PC-3 (cell line): ENCODE measurements at regions not wholly inside any gene's neighbourhood (a gene's known extent, or its start where the extent isn't known, plus 50 kb on each side); places are given as distances from the start of the nearest gene placed in this dataset.

Source experiments
- EZH2phosphoT487 ChIP-seq: fragments of 300-600 bp; sonication (generic); IDR thresholded peaks from 2 replicates; pipeline ENCODE4 v1.6.1; 2018; ENCODE audit warnings: mild to moderate bottlenecking, antibody characterized with exemption, low read length, borderline replicate concordance
- TF ChIP-seq, protein P1 (sequence below): fragments of 300-600 bp; sonication (generic); conservative IDR thresholded peaks from 2 replicates; pipeline ENCODE4 v1.5.1; 2017; ENCODE audit warnings: antibody characterized with exemption, low read depth, mild to moderate bottlenecking, low read length

DNA sequence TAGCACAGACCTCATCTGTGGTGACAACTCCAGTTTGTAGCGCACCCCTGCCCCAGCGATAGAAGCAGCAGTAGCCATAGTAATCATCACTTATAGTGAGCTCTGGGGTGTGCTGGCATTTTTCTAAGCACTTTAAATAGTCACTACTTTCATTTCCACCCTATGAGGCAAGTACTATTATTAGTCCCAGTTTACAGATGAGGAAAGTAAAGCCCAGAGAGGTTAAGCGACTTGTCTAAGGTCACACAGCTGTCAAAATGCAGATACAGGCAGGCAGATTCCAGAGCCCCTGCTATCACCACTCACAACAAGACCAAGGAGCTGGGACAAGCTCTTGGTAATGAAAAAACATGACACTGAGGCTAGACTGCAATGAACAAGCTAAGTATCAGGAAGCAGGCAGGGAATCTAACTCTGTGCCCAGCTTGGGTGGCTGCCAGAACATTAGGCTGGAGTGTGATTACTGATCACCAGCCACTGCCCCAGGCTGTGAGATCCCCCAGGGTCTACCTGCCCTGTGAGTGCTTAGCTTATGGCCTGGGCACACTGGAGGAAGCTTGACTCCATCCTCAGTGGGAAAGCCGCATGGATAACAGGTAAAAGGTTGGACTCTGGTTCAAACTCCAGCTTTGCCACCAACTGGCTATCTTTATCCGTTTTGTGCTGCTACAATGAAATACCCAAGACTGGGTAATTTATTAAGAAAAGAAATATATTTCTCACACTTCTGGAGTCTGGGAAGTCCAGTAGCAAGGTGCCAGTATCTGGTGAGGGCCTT lies 561.1 kb downstream of the MN1 start:
- TF ChIP-seq, protein P1, sequence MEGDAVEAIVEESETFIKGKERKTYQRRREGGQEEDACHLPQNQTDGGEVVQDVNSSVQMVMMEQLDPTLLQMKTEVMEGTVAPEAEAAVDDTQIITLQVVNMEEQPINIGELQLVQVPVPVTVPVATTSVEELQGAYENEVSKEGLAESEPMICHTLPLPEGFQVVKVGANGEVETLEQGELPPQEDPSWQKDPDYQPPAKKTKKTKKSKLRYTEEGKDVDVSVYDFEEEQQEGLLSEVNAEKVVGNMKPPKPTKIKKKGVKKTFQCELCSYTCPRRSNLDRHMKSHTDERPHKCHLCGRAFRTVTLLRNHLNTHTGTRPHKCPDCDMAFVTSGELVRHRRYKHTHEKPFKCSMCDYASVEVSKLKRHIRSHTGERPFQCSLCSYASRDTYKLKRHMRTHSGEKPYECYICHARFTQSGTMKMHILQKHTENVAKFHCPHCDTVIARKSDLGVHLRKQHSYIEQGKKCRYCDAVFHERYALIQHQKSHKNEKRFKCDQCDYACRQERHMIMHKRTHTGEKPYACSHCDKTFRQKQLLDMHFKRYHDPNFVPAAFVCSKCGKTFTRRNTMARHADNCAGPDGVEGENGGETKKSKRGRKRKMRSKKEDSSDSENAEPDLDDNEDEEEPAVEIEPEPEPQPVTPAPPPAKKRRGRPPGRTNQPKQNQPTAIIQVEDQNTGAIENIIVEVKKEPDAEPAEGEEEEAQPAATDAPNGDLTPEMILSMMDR, result no peak
- TF ChIP-seq EZH2phosphoT487, result no peak
